KOPT-K1 (cell line): ENCODE measurements at regions not wholly inside any gene's neighbourhood (a gene's known extent, or its start where the extent isn't known, plus 50 kb on each side); places are given as distances from the start of the nearest gene placed in this dataset.
"Not testable (repeated sequence)": the region's sequence is repeated elsewhere in the genome, so short reads cannot be mapped to it uniquely, and the experiment has no call there.

Source experiments
- H3K27ac ChIP-seq: fragments of 200-600 bp; sonication (generic); 2 replicates; pipeline ENCODE4 v1.5.1; 2016; ENCODE audit warnings: antibody characterized with exemption, mild to moderate bottlenecking, low read depth, low read length; ENCODE audit not compliant: poor library complexity, severe bottlenecking
- H3K36me3 ChIP-seq: fragments of 200-600 bp; sonication (generic); 2 replicates; pipeline ENCODE4 v1.5.1; 2017; ENCODE audit warnings: antibody characterized with exemption, mild to moderate bottlenecking, low read length, moderate library complexity; ENCODE audit not compliant: insufficient read depth
- H3K9me3 ChIP-seq: fragments of 200-600 bp; sonication (generic); 2 replicates; pipeline ENCODE4 v1.5.1; 2017; ENCODE audit warnings: antibody characterized with exemption, low read length, mild to moderate bottlenecking; ENCODE audit not compliant: insufficient read depth, poor library complexity, severe bottlenecking

DNA sequence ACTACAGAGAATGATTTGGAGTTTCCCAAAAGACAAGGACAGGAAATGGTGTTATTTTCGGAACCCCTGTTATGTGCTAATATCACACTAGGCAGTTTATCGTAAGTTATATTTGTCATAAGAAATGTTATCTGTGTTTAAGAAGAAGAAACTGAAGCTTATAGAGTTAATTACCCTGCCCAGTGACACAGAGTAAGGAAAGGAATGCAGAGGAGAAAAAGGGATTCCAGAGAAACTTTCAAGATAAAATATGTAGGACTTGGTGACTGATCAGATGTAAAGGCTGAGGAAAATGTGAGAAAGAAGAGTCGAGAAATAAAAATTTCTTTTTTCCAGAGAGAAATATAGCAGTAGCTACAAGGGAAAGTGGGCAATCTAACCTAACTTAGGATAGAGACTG, 63.5 kb upstream of the ZNF746 start:
- H3K36me3 ChIP-seq = peaks cover 77% of the 10 kb centered on the region
- H3K27ac ChIP-seq = no peak overlapping the region
- H3K9me3 ChIP-seq = no peaks in the 10 kb centered on the region

DNA sequence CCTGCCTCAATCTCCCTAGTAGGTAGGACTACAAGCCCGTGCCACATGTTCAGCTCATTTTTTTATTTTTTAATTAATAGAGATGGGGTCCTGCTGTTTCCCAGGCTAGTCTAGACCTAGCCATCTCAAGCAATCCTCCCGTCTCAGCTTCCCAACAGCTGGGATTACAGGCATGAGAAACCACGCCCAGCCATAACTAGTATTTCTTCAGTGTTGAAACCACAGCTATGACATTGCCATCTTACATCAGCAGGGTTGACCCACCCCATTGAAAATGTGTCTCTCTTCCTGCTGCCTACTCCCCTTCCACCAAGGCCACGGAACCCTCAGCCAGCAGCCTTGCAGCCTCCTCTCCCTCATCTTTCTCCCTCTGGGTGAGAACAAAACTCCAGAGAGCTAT, 62.1 kb upstream of the ZNF746 start:
- Histone ChIP-seq H3K9me3 (no peaks in the 10 kb centered on the region), H3K27ac (no peak overlapping the region), H3K36me3 (peaks cover 68% of the 10 kb centered on the region)

DNA sequence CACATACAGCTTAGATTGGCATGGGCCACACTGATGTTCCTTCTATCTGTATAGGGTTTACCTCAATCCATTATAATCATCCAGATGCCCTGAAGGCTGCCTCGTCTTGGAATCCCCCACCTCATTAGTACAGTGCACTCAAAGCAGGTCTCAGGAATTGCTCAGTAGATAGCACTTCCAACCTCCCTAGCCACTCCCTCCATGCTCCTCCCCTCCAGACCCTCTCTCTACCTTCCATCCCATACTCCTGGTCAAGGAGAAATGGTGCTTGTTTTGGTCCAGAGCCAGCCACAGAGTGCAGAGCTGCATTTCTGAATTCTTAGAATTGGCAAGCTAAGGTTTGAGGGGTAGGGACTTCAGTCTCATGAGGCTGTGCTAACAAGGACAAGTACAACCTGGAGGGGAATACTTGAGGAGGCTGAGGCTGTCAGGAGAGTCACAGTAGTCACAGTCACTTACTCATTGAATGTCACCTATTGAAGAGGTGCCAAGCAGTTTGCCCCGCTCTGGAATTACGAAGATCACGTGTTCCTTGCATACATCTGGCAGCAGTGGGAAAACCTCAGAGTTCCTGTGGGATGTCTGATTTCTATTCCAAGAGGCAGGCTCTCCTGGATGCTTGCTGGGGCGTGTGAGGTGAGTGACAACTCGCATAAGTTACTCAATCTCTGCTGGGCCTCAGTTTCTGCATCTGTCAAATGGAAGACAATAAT, 60.7 kb upstream of the ZNF746 start:
- H3K27ac ChIP-seq = no peak overlapping the region
- no peaks in the 10 kb centered on the region for H3K9me3 ChIP-seq
- H3K36me3 ChIP-seq = peaks cover 62% of the 10 kb centered on the region

- peaks cover 74% of the 10 kb centered on the region for H3K36me3 ChIP-seq
- H3K27ac ChIP-seq, H3K9me3 ChIP-seq: not testable (repeated sequence)
Observed at GRCh38 chr7:149556525-149556924, 58.9 kb upstream of the ZNF746 start.

DNA sequence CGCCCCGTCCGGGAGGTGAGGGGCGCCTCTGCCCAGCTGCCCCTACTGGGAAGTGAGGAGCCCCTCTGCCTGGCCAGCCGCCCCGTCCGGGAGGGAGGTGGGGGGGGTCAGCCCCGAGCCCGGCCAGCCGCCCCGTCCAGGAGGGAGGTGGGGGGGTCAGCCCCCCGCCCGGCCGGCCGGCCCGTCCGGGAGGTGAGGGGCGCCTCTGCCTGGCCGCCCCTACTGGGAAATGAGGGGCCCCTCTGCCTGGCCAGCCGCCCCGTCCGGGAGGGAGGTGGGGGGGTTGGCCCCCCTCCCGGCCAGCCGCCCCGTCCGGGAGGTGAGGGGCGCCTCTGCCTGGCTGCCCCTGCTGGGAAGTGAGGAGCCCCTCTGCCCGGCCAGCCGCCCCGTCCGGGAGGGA, 57.2 kb upstream of the ZNF746 start:
- not testable (repeated sequence) for H3K27ac ChIP-seq, H3K9me3 ChIP-seq
- H3K36me3 ChIP-seq = peaks cover 74% of the 10 kb centered on the region

GRCh38 chr7:149553991-149554390, 56.4 kb upstream of the ZNF746 start:
- H3K27ac ChIP-seq, H3K9me3 ChIP-seq: not testable (repeated sequence)
- peaks cover 76% of the 10 kb centered on the region for H3K36me3 ChIP-seq

DNA sequence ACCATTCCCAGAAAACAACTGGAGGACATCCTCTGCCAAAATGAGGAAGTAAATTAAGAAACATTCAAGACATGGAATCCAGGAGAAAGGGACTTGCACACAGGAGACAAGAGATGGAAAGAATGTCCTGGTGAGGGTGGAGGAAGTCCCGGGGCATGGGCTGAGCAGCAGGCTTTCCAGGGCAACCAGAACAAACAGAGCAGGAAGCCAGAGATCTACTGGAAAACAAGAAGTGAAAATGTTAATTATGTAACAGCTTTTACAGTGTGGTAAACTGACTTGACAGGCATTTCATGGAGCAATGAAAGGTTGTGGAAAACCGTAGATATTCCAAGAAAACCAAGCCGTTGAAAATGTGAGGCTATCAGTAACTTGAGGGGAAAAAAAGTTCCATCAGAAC, 55.2 kb upstream of the ZNF746 start:
- H3K27ac ChIP-seq = no peak overlapping the region
- peaks cover 76% of the 10 kb centered on the region for H3K36me3 ChIP-seq
- H3K9me3 ChIP-seq = no peaks in the 10 kb centered on the region
